ENCODE measurements at regions not wholly inside any gene's neighbourhood (a gene's known extent, or its start where the extent isn't known, plus 50 kb on each side); places are given as distances from the start of the nearest gene placed in this dataset.

DNA sequence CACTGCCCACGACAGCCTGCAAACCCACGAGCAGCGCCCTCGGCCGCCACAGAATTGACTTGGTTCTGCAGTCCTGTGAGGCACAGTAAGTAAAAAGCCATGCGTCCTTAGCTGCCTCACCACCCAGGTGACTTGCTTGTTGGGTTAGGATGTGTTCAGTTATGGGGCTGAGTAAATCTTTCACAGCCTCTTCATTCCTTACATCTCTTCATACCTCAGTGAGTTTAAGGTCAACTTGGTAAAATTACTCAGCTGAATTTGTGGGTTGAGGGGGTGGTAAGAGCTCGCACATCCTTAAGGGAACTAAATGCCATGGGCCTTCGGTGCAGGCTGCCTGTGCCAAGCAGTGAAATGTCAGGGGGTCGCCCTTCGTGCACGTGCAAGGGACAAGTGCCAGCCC, 165.2 kb upstream of the ALKAL2 start:
- DNase-seq (ENCODE audit: low spot score): no peak

DNA sequence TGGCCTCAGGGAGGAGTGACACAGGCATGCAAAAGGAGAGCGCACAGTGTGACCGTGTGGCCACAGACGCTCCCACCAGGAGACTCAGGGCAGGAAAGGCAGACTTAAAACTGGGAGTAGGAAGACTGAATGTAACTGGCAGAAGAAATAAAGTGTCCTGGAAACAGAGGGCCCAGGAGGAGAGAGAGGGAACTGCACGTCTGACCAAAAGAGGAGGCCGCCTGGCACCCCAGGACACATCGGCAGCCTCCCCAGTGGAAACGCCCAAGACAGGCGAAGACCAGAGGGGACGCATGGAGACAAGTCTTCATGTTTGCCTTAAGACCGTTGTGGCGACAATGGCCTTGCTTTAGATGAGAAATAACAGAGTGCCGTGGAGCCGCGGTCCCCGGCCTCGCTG, 163.6 kb upstream of the ALKAL2 start:
- no peak for DNase-seq (ENCODE audit: low spot score)

DNA sequence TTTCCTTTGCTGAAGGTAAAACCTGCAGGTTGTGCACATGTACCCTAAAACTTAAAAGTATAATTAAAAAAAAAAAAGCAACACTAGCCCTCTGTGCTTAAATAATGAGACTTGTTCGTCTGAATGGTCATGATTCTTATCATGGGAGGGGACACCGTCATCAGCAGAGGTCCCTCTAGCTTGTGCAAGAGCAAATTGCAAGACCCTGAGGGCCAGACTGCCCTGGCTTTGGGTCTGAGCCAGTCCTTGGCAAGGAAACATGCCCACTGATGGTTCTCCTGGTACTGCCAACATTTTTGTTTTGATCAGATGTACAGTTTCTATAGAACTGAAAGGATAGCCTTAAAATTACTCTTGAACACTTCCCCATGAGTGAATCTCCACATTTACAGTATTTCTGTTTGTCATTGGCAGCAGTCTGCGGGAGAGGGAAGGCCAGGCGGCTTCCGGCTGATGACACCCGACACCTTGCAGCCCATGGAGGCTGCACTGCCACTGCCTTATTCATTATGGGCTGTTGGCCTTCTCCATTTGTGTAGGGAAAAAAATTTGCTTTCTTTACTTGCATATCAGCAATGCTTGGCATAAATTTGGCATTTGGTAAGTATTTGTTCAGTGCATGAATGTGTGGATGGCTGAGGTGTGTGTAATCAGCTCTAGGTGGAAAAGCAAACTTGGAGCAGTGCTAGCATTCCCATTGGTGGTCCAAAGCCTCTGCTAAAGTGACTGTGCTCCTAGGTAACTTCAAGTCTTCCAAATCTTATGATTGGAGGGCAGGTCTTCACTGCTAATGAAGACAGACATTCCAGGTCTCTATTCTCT, 161.6 kb upstream of the ALKAL2 start:
- no peak for DNase-seq (ENCODE audit: low spot score)

DNA sequence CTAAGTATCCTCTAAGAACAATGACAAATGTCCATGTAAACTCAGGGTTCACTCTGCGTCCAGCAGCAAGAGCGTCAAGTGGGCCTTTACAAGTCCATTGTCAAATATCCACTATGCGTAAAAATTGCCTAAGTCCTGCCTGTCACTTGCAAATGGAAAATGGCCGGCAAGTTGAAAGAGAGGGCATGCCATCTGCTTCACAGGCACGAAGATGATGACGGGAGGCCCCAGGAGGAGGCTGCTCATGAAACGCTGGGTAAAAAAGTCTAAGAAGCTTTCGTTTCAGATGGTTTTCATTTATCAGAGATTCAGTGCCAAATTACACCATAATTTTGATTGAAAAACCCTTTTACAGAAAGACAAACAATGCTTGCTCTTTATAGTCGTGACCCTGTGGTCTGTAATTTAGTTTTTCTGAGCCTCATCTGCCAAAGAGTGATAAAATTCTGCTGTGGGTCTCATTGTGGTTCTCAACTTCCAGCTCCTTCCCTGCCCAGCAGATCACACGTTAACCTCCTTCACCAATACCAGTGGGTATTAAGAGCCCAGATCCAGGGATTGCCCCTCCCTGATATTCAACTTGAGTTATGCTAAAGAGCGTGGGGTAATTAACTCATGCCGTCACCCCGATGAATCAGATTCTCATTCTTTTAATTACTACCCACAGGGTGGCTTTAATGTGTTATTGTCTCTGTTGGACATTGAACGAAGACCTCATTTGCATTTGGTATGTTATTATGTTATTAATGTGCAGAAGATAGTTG, 160.2 kb upstream of the ALKAL2 start:
- DNase-seq (ENCODE audit: low spot score): no peak

DNA sequence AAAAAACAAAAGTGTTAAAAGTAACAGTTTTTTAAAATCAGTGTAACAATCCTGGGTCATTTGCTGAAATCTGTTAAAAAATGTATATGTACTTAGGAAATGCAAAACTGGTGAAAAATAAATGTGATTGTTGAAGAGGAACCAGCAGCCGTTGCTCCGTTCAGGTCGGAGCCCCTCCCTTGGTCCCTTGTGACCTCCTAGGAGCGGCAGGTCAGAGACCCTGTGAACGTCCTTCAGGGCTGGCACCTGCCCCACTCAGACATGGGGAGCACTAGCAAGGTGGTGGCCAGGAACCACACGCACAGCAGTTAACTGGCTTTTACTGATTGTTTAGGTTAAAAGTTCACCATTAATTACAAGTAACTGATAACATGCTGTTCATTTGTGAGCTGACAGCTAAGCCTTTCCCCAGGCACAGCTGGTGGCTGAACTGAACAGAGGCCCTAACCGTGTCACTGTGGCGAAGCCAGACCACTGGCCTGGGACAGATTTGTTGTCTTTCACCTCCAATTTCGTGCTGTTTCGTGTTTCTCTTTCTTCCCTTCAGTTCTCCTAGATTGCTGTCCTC, 159.2 kb upstream of the ALKAL2 start:
- no peak for DNase-seq (ENCODE audit: low spot score)

DNA sequence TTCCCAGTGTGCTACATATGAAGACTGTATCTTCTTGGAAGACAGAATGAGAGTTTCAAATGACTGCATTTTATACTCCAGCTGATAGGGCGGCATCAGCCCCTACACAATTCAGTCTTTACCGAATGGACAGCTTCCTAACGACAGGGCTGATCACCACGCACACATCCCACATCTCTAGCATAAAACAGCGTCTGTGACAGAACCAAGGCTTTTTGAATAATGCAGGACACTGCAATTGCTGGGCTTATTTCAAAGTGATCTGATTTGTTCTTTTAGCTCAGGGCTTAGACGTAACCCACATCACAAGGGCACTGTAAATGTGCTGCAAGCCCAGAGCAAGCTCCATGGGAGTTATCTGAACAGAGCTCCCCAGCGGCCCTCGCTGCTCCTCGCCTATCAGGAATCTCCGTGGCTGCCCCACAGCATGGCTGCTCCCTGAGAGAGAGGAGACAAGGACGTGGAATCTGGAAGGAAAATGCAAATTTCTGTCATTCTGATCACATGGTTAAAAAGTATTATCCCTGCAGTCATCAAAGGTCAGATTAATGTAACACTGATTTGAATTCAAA, 158.5 kb upstream of the ALKAL2 start:
- DNase-seq (ENCODE audit: low spot score): no peak

DNA sequence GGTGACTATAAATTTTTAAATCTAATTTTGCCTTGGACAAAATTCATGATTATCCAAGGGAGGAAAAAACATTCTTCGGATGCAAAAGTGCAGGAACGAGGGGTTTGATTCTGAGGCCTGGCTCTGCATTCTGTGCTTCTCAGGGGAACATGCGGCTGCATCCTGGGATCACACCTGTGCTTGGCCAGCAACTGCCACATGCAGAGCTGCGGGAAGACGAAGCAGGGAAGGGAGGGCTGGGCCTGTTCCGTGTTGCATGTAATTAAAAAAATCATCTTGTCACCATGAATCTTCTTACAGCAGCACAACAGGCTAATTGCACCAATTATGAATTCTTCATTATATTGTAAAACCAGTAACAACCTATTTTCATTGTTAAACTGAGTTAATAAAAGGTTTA, 158.0 kb upstream of the ALKAL2 start:
- DNase-seq (ENCODE audit: low spot score): no peak

DNA sequence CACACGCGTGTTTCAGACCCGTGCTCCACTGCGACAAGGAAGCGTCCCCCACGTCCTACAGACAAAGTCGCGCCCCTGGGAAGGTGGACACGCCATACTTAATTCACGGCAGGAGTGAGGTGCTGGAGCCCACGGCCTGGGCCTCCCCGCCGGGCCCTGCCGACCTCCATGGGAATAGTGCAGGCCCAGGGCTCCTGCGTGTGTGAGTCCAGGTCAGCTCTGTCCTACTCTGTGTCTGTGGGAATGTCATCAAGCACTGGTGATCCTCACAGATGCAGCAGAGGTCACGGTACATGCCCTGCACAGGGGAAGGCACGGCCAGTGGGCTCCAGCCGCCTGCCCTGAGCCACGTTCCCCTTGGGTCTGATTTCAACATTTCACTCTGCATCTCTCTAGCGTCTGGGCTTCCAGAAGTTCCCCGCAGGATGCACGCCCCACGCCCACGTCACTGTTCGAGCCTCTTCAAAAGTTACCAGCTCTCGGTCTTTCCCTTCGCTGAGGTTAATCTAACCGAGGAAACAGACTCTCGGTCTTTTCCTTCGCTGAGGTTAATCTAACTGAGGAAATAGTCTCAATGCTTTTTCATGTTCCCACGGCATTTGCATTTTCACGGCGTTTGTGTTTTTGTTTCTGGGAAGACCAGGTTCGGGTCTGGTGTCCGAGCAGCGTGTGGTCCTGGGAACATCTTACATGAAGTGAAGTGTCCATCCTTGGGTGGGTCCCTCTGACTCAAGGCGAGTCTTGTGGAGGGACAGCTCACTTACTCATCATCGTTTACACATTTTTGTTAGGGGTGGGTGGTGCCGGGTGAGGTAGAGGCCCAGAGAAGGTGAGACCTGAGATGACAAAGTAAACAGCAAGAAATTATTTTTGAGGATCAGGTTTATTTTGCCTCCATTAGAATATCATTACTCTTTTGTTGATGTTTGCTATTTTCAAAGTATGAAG, 157.3 kb upstream of the ALKAL2 start:
- no peak for DNase-seq (ENCODE audit: low spot score)

DNA sequence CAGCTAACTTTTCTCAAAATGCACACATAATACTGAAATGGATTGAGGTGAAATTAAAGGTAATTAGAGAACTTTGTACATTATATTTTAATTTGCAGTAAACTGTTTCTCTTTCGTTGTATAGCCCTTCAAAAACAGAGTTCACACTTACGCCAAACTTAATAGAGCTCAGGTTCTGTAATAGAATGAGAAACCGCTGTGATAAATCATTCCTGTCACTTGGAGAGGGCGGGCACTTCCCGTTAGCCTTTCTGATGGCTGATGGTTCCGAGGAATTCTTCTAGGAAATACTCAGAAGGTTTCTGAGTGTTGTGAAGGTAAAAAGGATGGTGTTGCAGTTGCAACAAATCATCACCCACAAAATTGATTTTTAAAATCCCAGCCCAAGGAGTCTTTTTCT, 155.8 kb upstream of the ALKAL2 start:
- DNase-seq (ENCODE audit: low spot score): no peak

DNA sequence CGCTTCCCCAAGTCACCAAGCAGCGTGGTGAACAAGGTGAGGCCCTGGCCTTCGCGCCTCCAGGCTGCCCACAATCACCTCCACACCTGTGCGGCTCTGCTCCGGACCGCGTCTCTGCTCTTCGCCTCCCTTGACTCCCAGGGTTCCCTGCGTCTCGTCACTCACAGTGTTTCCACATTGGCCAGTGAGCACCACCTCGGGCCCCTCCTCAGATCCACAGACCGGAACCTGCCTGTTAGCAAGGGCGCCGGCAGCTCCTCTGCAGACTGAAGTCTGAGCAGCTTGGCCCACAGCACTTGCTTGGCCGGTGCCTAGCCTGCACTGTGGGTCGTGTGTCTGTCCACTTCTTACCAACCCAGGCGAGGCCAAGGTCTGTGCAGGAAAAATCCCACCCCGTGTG, 155.3 kb upstream of the ALKAL2 start:
- DNase-seq (ENCODE audit: low spot score): no peak

DNA sequence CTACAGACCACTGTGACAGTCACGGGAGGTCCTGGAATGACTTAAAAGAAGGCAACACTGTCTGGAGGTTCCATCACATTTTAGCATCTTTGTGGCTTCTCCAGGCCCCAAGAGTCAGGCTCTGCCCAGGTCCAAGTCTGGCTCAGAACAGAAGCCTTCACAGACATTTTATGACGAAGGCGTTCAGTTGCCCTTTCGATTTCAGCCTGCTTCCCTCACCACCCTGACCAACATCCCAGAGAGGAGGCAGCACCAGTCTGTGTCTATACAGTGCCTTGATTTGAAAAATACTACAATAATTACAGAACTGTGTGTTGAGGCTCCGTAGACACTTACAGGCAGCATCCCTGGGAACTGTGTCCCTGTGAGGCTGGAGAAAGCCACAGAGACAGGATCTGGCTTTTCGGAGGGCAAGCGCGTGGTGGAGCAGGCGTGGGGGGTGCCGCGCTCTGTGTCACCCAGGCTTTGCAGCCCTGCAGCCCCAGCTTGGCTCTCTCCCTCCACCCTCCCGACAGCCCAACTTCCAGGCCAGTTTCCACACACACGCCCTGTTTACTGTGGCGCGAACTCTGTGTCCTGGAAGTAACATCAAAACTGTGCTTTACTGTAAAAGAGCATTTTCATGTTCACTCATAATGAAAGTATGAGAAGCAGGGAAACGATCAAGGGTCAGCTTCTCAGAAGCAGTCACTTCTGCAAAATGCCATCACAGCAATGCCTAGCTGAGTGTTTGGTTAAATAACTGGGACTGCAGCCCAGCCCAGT, 153.5 kb upstream of the ALKAL2 start:
- no peak for DNase-seq (ENCODE audit: low spot score)

DNA sequence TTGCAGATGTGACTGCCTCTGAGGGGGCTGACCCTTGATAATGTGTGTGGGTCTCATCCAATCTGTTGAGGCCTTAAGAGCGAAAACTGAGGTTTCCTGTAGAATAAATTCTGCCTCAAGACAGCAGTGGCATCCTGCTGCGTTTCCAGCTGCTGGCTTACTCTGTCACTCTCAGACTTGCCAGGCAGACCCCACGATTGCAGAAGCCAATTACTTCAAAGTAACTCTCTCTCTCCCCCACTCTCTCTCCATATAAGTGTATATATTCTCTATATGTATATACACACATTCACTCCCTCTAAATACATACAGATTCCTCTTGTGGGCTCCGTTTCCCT, 152.5 kb upstream of the ALKAL2 start:
- DNase-seq (ENCODE audit: low spot score): no peak

DNA sequence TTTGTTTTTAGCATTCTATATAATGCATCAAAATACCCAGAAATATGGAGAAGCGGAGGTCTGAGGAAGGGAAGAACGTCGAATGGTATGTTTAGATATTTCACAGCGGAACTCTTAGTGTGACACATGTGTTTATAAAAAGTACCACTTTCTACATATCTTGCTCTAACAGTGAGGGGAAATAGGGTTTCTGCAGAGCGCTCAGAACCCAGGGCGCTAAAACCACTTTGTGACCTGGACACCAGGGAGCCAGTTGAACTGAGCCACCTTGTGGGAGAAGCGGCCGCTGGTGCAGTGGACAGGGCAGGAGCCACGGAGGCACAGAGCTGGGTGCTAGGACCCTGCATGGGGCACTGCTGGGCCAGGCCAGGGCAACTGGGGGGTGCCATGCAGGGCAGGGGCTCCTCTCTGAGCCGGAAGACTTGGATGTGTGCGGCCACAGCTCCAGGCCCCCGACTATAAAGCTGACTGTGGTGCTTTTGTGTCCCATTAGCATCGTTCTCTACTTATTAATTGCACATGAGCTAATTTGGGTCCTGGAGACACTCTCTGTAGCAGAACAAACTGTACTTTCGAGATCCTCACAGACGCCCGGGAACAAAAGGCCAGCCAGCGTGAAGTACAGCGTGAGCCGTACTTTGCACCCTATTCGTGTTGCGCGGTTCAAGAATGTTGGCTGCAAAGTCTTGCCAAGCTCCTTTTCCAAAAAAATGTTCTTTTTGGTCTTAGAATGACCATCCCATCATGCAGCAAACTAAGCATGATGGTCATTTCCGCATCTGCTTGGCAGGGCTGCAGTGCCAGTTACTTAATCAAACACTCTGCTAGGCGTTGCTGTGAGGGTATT, 151.9 kb upstream of the ALKAL2 start:
- DNase-seq (ENCODE audit: low spot score): no peak

DNA sequence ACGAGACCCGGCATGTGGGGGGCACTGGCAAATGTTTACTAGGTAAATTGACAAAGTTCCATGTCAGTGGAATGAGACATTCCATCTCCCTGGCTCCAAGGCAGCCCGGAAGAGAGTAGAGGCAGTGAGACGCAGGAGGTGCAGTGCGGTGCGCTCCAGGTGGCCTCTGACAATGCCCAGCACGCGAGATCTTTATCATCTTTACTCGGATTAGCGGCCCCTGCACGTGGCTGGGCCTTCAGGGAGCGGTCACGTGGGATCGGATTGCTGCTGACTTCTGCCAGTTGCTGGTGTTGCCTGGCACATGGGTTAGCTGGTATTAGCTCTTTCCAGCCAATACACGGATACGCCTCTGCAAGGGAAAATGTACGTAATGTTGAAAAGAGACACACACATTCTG, 151.2 kb upstream of the ALKAL2 start:
- DNase-seq (ENCODE audit: low spot score): no peak

DNA sequence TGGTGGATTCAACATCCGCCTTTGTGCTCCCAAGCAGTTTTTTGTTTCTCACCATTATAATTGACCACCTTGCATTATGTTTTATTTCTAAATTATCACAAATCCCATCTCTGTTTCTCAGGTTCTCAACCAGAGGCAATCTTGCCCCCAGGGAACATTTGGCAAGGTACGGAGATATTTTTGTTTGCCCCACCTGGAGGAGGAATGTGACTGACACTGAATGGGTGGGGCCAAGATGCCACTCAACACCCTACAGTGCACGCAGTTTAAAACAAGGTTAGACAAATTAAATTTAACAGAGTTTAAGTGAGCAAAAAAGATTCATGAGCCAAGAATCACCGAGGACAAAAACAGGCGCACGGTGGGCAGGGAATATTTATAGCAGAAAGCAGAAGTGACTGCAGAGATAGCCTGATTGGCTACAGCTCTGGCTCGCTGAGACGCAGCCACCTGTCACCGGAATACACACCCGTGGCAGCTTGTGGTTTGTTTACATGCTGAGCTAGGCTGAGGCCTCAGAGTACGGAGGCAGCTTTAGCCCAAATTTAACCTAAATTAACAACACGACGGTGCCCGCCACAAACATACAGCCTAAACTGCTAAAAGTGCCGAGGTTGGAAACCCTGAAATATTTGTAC, 150.0 kb upstream of the ALKAL2 start:
- no peak for DNase-seq (ENCODE audit: low spot score)

DNA sequence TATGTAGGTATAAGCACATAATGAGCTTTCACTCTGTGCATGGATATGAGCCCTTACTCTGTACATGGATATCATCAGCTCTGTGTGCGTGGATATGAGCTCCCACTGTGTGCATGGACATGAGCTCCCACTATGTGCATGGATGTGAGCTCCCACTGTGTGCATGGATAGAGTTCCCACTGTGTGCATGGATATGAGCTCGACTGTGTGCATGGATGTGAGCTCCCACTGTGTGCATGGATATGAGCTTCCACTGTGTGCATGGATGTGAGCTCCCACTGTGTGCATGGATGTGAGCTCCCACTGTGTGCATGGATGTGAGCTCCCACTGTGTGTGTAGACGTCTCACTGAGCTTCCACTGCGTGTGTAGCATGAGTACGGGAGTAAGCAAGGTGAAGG, 149.3 kb upstream of the ALKAL2 start:
- DNase-seq (ENCODE audit: low spot score): no peak

DNA sequence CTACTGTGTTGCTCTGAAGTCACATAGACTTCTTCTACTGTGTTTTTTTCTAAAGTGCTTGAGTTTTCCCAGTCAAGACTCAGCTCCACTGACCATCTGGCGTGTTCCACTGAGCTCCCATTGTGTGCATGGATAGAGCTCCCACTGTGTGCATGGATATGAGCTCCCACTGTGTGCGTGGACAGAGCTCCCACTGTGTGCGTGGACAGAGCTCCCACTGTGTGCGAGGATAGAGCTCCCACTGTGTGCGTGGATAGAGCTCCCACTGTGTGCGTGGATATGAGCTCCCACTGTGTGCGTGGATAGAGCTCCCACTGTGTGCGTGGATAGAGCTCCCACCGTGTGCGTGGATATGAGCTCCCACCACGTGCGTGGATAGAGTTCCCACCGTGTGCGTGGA, 148.3 kb upstream of the ALKAL2 start:
- DNase-seq (ENCODE audit: low spot score): no peak

DNA sequence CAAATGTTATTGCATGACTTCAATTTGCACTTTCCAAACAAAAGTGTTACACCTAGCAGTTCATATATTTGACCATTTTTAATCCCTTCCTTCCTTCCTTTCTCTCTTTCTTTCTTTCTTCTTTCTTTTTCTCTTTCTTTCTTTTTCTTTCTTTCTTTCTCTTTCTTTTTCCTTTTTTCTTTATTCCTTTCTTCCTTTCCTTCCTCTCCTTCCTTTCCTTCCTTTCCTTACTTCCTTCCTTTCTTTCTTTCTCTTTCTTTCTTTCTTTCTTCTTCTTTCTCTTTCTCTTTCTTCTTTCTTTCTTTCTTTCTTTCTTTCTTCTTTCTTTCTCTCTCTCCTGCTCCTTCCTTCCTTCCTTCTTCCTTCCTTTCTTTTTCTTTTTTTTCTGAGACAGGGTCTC, 146.7 kb upstream of the ALKAL2 start:
- no peak for DNase-seq (ENCODE audit: low spot score)

DNA sequence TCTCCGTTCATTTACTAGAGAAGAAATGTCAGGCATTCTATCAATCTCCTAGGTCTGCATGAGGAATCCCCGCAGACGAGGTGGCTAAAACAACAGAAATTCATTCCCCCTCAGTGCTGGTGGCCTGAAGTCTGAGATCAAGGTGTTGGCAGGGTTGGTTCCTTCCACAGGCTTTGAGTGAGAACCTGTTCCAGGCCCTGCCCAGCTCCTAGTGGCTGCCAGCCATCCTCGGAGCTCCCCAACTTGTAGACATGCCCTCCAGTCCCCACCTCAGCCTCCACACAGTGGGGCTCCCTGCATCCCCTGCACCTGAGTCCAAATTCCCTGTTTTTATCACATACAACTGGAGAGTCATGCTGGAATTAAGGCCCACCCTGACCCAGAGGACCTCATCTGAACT, 145.3 kb upstream of the ALKAL2 start:
- no peak for DNase-seq (ENCODE audit: low spot score)
